ENCODE measurements at regions not wholly inside any gene's neighbourhood (a gene's known extent, or its start where the extent isn't known, plus 50 kb on each side); places are given as distances from the start of the nearest gene placed in this dataset.
A peak's percentile ranks its signal among the peaks of the same experiment; 100 is the strongest.

DNA sequence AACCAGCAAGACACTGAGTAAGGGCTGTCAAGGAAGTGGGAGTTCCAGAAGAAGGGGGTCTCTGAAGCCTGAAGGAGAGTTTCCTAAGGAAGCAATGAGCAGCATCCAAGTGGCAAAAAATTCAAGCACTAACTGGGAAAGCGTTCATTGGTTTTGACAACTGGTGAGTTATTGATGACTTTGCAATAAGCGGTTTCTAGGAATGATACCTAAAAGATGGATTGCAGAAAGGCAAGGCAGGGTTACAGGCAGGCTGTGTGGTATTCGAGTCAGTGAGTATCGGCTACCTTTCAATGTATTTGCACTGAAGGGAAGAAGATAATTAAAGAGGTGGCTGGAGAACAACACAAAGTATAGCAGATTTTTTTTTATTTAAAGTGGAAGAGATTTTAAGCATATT, 59.3 kb upstream of the NCAM1 start:
- Histone ChIP-seq H3K4me3 (no peak overlapping the region), H3K36me3 (no peaks in the 10 kb centered on the region), H3K9me3 (no peaks in the 10 kb centered on the region), H3K27me3 (no peaks in the 10 kb centered on the region)
- DNase-seq, result no peak

DNA sequence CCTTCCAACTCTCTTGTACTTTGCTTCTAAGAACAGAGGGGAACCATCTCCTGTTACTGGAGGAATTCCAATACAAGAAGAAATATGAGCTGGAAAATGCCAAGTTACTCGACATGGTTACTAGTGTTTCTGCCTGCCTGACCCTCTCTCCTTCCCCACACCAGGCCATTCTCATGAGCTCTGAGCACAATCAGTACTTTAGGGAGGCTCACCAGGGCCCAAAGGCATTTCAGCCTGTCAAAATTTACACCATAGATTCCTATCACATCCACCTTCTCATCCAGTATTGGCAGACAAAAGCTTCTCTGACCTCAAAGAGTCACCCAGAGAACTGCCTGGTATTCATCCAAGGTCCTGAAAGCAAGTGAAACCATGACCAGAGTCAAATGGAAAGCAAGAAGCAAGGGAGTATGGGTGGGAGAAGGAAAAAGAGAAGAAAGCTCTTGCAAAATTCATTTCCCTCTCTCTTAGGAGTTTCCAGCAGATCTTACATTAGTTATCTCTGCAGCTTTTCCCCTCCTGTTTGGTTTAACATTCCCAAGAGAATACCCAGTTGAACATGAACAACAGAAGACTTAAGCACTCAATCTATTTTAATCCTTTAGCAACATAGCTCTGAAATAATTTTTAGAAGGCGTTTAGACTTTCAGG, 58.7 kb upstream of the NCAM1 start:
- H3K9me3 ChIP-seq, result no peaks in the 10 kb centered on the region
- no peaks in the 10 kb centered on the region for H3K27me3 ChIP-seq
- DNase-seq, result no peak
- H3K4me3 ChIP-seq, result no peak overlapping the region
- no peaks in the 10 kb centered on the region for H3K36me3 ChIP-seq

DNA sequence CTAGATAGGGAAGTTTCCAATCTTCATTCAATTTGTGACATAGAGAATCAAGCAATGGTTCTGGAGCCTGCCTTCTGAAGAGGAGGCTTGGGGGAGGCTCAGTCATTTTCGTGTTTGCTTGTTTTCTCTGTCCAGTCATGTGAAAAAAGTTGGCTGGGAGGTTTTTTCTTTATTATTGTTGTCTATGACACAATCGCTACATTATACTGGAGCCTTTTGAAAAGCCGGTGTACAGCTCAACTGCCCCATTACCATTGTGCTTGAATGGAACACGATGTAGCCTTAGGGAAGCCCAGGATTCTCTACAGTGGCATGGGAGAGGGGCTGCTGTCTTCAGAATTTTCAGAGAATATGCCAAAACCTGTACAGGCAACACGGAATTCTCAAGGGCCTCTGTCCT, 57.9 kb upstream of the NCAM1 start:
- Histone ChIP-seq H3K36me3 (no peaks in the 10 kb centered on the region), H3K4me3 (no peak overlapping the region)
- DNase-seq, result peak; percentile 40

DNA sequence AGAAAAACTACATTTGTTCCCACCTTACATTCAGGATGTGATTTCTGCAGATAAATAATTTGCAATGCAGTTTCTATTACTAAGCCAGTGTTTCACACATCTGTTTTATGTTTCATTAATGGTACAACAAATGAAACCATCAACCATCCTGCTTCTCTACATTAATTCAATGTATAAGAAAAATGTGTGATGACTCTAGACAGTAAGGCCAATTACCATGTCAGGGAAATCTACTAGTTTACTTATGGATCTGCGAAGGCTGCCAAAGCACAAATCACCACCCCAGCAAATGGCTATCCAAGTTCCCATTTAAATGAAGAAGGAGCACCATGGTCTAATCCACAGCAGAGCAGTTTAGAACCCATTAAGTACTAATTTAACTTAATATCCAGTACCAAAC, 50.1 kb upstream of the NCAM1 start:
- Histone ChIP-seq H3K36me3 (no peaks in the 10 kb centered on the region), H3K9me3 (no peaks in the 10 kb centered on the region), H3K4me3 (no peak overlapping the region), H3K27me3 (peaks cover 6% of the 10 kb centered on the region)
- no peak for DNase-seq

More for the DNA sequence above, 57.9 kb upstream of the NCAM1 start:
- Histone ChIP-seq H3K9me3 (no peaks in the 10 kb centered on the region), H3K27me3 (peaks cover 6% of the 10 kb centered on the region)

Measured in MG63 (cell line).